NCI-H2029 (cell line): ENCODE measurements at regions not wholly inside any gene's neighbourhood (a gene's known extent, or its start where the extent isn't known, plus 50 kb on each side); places are given as distances from the start of the nearest gene placed in this dataset.
"Not testable (repeated sequence)": the region's sequence is repeated elsewhere in the genome, so short reads cannot be mapped to it uniquely, and the experiment has no call there.

Experiments used
- DNase-seq: peaks from one replicate; lab custom pipeline; 2025; lab: John Stamatoyannopoulos, UW

GRCh38 chrX:4550018-4550417 is 836.6 kb upstream of the PRKX start:
- DNase-seq = no peak

GRCh38 chrX:4547213-4547836 is 833.9 kb upstream of the PRKX start:
- DNase-seq = no peak

- not testable (repeated sequence) for DNase-seq
Observed at GRCh38 chrX:4546178-4546577, 832.7 kb upstream of the PRKX start.

GRCh38 chrX:4528247-4528646 is 814.8 kb upstream of the PRKX start:
- no peak for DNase-seq

- DNase-seq = no peak
Observed at GRCh38 chrX:4485912-4486311, 772.5 kb upstream of the PRKX start.

- DNase-seq = no peak
Observed at GRCh38 chrX:4484266-4484665, 770.8 kb upstream of the PRKX start.

- no peak for DNase-seq
Observed at GRCh38 chrX:4451591-4451990, 738.1 kb upstream of the PRKX start.

GRCh38 chrX:4450177-4450576 is 736.7 kb upstream of the PRKX start:
- DNase-seq = no peak

GRCh38 chrX:4435905-4436304 is 722.5 kb upstream of the PRKX start:
- DNase-seq = no peak

- no peak for DNase-seq
Observed at GRCh38 chrX:4397471-4397870, 684.0 kb upstream of the PRKX start.

GRCh38 chrX:4382273-4382672 is 668.8 kb upstream of the PRKX start:
- no peak for DNase-seq

GRCh38 chrX:4380710-4381109 is 667.3 kb upstream of the PRKX start:
- DNase-seq = no peak

GRCh38 chrX:4379071-4379470 is 665.6 kb upstream of the PRKX start:
- DNase-seq = no peak

- no peak for DNase-seq
Observed at GRCh38 chrX:4373791-4374190, 660.3 kb upstream of the PRKX start.

GRCh38 chrX:4358577-4358976 is 645.1 kb upstream of the PRKX start:
- DNase-seq = no peak

- DNase-seq = no peak
Observed at GRCh38 chrX:4322916-4323315, 609.5 kb upstream of the PRKX start.

- DNase-seq = no peak
Observed at GRCh38 chrX:4320436-4320947, 607.0 kb upstream of the PRKX start.

GRCh38 chrX:4315891-4316290 is 602.4 kb upstream of the PRKX start:
- DNase-seq = no peak

GRCh38 chrX:4314586-4314985 is 601.1 kb upstream of the PRKX start:
- DNase-seq = no peak

GRCh38 chrX:4277122-4277521 is 563.7 kb upstream of the PRKX start:
- DNase-seq = no peak

GRCh38 chrX:4268676-4269075 is 555.2 kb upstream of the PRKX start:
- DNase-seq = no peak

GRCh38 chrX:4265036-4265435 is 551.6 kb upstream of the PRKX start:
- DNase-seq = no peak

GRCh38 chrX:4263030-4263803 is 549.8 kb upstream of the PRKX start:
- no peak for DNase-seq

- no peak for DNase-seq
Observed at GRCh38 chrX:4253092-4253491, 539.6 kb upstream of the PRKX start.
